Adrenal gland (tissue), 9 donors: ENCODE measurements at regions not wholly inside any gene's neighbourhood (a gene's known extent, or its start where the extent isn't known, plus 50 kb on each side); places are given as distances from the start of the nearest gene placed in this dataset.

Experiments used
- DNase-seq, 7 donors: peaks; one replicate each; pipeline ENCODE4 v3.0.0-alpha.2; 2019 to 2020
- H3K27ac ChIP-seq, 5 donors: fragments of 200-600 bp; sonication (generic) in 4 of 5; 1 replicate in 3 of 5; 2 replicates in 2 of 5; pipeline versions ENCODE4 v1.5.1 to v1.8.0; 2016 to 2020; ENCODE audit warnings: mild to moderate bottlenecking in 1 of 5
- H3K27me3 ChIP-seq: fragments of 200-600 bp; 2 replicates; pipeline ENCODE4 v1.8.0; 2021
- H3K36me3 ChIP-seq, 2 donors: fragments of 200-600 bp; replicated peaks in 1 of 2; 1 replicate in 1 of 2; 2 replicates in 1 of 2; pipeline versions ENCODE4 v1.5.1 to v1.8.0; 2018 to 2022
- H3K4me1 ChIP-seq, 2 donors: fragments of 200-600 bp; replicated peaks in 1 of 2; 1 replicate in 1 of 2; 2 replicates in 1 of 2; pipeline versions ENCODE4 v1.5.1 to v1.8.0; 2018 to 2021
- H3K4me3 ChIP-seq, 4 donors: fragments of 200-600 bp; sonication (generic) in 3 of 4; one replicate each; pipeline ENCODE4 v1.5.1; 2016 to 2018
- H3K9me3 ChIP-seq, 3 donors: fragments of 200-600 bp; sonication (generic) in 1 of 3; replicated peaks in 1 of 3; 1 replicate in 2 of 3; 2 replicates in 1 of 3; pipeline versions ENCODE4 v1.5.1 to v1.8.0; 2016 to 2021
- CTCF ChIP-seq, 6 experiments: fragments of 450-650 bp in 4 of 6; fragments of 200-600 bp in 2 of 6; sonication (generic) in 1 of 6; IDR thresholded peaks; 1 replicate in 5 of 6; 2 replicates in 1 of 6; pipeline versions ENCODE4 v1.5.1 to v1.8.0; 2016 to 2021; ENCODE audit warnings: antibody characterized with exemption in 6 of 6, mild to moderate bottlenecking in 2 of 6, moderate library complexity in 1 of 6
- POLR2A ChIP-seq, 2 donors: fragments of 450-650 bp; IDR thresholded peaks; one replicate each; pipeline ENCODE4 v1.6.1; 2017; ENCODE audit warnings: antibody characterized with exemption in 2 of 2, mild to moderate bottlenecking in 2 of 2, moderate library complexity in 1 of 2
- WGBS, 4 donors: extraction: QIAGEN DNeasy Blood & Tissue Kit in 2 of 4; methylation state at CpG; one replicate each; pipeline versions ENCODE4 v1.1.5 to v1.1.7; 2013 to 2017; 5-methylcytosine and 5-hydroxymethylcytosine counted together
- intact Hi-C, 2 donors: fragments of 100-400 bp; cut with DNase I; formaldehyde crosslinking; loops; one replicate each; pipeline versions ENCODE4 v1.14.1 to v1.15.0; 2022 to 2023
- donor health status: healthy with polysubstance abuse.
- donor health status: Bipolar disorder and iron deficiency.
- donor health status: DM: yes; HTN: yes; CAD: no.
- donor health status: DM: no; HTN: no; CAD: no.
- donor health status: DM: no; HTN: no; CAD: no.

GRCh38 chr9:85202596-85202995 is 533.1 kb downstream of the NTRK2 start:
- DNase-seq: no peak
- H3K4me1 ChIP-seq: no peaks in the 10 kb centered on the region
- no peaks in the 10 kb centered on the region for H3K27me3 ChIP-seq
- TF ChIP-seq CTCF (IDR thresholded peaks at IDR 0.05) (no peak), POLR2A (IDR thresholded peaks at IDR 0.05) (no peak)
- intact Hi-C loops: no loop called here
- H3K27ac ChIP-seq: no peak overlapping the region
- no peaks in the 10 kb centered on the region for H3K36me3 ChIP-seq
- no peaks in the 10 kb centered on the region for H3K9me3 ChIP-seq
- H3K4me3 ChIP-seq: no peak overlapping the region
- WGBS, 4 donors: 77 to 81% (median 78%) methylated on average over 3 of the region's 3 CpGs

DNA sequence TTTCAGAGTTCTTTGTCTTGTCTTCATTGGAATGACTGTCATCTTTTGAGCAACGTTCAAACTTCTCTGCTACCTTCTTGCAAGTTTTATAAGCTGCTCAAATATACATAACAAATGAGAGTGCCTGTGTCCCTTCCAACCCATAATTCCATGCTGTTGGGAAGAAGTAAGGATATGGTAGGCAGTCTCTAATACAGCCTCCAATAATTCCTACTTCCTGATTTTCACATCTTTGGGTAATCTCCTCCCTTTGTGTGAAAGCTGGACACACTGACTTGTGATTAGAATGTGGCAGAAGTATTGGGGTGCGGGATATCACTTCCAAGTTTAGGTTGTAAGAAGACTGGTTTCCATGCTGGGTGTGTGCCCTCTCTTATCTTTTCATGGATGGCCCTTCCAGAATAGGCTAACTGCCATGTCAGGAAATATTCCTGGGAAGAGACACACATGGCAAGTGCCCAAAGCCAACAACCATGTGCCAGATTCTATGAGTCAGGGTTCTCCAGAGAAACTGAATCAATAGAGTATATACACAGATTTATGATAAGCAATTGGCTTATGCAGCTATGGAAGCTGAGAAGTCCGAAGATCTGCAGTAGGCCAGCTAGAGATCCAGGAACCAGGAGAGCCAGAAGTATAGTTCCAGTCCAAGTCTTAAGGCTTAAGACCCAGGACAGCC is 531.3 kb downstream of the NTRK2 start:
- Histone ChIP-seq H3K27ac (no peak overlapping the region), H3K36me3 (no peaks in the 10 kb centered on the region), H3K4me1 (no peaks in the 10 kb centered on the region), H3K27me3 (no peaks in the 10 kb centered on the region), H3K9me3 (no peaks in the 10 kb centered on the region), H3K4me3 (no peak overlapping the region)
- TF ChIP-seq POLR2A (IDR thresholded peaks at IDR 0.05) (no peak), CTCF (IDR thresholded peaks at IDR 0.05) (no peak)
- intact Hi-C loops: no loop called here
- WGBS, 4 donors: 49 to 68% (median 67%) methylated on average over 3 of the region's 3 CpGs
- peak in 1 of 7 donors; percentile 16 for DNase-seq

- no peak for DNase-seq
- no peak overlapping the region for H3K4me3 ChIP-seq
- H3K36me3 ChIP-seq: no peaks in the 10 kb centered on the region
- 59 to 83% (median 76%) methylated on average over 1 of the region's 1 CpG for WGBS, 4 donors
- H3K27ac ChIP-seq: no peak overlapping the region
- H3K27me3 ChIP-seq: no peaks in the 10 kb centered on the region
- TF ChIP-seq POLR2A (IDR thresholded peaks at IDR 0.05) (no peak), CTCF (IDR thresholded peaks at IDR 0.05) (no peak)
- H3K9me3 ChIP-seq: no peaks in the 10 kb centered on the region
- H3K4me1 ChIP-seq: no peaks in the 10 kb centered on the region
- intact Hi-C loops: no loop called here
These were observed 530.5 kb downstream of the NTRK2 start for GRCh38 chr9:85199866-85200495.

DNA sequence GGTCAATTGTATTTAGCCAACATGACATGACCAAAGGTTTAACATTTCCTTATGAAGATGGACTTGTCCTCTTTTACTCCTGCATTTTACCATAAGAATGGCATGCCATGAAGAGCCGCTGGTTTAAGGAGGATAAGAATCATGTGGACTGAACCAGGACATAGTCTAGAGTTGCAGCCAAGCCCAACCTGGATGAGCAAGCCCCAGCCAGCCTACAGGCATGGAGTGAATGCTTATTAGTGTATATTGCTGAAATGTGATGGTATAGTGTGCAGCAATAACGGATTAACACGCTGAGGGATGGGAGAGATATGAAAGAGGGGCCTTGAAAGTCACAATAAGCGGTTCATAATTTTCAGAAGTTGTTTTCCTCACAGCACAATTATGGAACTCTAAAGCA is 523.2 kb downstream of the NTRK2 start:
- no peak for DNase-seq
- H3K4me3 ChIP-seq: no peak overlapping the region
- WGBS, 4 donors: 80 to 94% (median 89%) methylated on average over 4 of the region's 4 CpGs
- no peaks in the 10 kb centered on the region for H3K4me1 ChIP-seq
- intact Hi-C loops: no loop called here
- H3K27ac ChIP-seq: no peak overlapping the region
- no peaks in the 10 kb centered on the region for H3K9me3 ChIP-seq
- no peak for TF ChIP-seq CTCF (IDR thresholded peaks at IDR 0.05)
- no peak for TF ChIP-seq POLR2A (IDR thresholded peaks at IDR 0.05)
- no peaks in the 10 kb centered on the region for H3K27me3 ChIP-seq
- H3K36me3 ChIP-seq: no peaks in the 10 kb centered on the region
